ENCODE measurements at regions not wholly inside any gene's neighbourhood (a gene's known extent, or its start where the extent isn't known, plus 50 kb on each side); places are given as distances from the start of the nearest gene placed in this dataset.

GRCh38 chr2:120669971-120670370 is 65.7 kb upstream of the GLI2 start:
- TF ChIP-seq, protein P1, sequence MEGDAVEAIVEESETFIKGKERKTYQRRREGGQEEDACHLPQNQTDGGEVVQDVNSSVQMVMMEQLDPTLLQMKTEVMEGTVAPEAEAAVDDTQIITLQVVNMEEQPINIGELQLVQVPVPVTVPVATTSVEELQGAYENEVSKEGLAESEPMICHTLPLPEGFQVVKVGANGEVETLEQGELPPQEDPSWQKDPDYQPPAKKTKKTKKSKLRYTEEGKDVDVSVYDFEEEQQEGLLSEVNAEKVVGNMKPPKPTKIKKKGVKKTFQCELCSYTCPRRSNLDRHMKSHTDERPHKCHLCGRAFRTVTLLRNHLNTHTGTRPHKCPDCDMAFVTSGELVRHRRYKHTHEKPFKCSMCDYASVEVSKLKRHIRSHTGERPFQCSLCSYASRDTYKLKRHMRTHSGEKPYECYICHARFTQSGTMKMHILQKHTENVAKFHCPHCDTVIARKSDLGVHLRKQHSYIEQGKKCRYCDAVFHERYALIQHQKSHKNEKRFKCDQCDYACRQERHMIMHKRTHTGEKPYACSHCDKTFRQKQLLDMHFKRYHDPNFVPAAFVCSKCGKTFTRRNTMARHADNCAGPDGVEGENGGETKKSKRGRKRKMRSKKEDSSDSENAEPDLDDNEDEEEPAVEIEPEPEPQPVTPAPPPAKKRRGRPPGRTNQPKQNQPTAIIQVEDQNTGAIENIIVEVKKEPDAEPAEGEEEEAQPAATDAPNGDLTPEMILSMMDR (CRISPR knock-in tag; IDR thresholded peaks at IDR 0.05) = no peak
- no peak for TF ChIP-seq POLR2A (IDR thresholded peaks at IDR 0.05; ENCODE audit: insufficient read depth in 1 of 2, low read depth in 2 of 2, low read length in 2 of 2)
